Right ventricle myocardium inferior (tissue), 1 donor: ENCODE measurements at regions not wholly inside any gene's neighbourhood (a gene's known extent, or its start where the extent isn't known, plus 50 kb on each side); places are given as distances from the start of the nearest gene placed in this dataset.
"Not testable (repeated sequence)": the region's sequence is repeated elsewhere in the genome, so short reads cannot be mapped to it uniquely, and the experiment has no call there.

Experiments
- ATAC-seq: fragments of 200-7000 bp; cut with Tn5 transposase; one replicate; pipeline ENCODE4 v1.9.1; 2020; ENCODE audit warnings: mild to moderate bottlenecking, moderate library complexity
- DNase-seq: peaks from one replicate; pipeline ENCODE4 v3.0.0; 2021; ENCODE audit errors: missing footprints
- intact Hi-C: fragments of 100-400 bp; cut with DNase I; formaldehyde crosslinking; loops from one replicate; pipeline ENCODE4 v1.11.0; 2022
- donor health status: DM: no; HTN: yes; CAD: no; lungs with severe emphysema.

GRCh38 chr12:54721312-54721711 lies 73.1 kb upstream of the DCD start:
- ATAC-seq (no peak), DNase-seq (no peak)
- intact Hi-C loops: no loop called here

DNA sequence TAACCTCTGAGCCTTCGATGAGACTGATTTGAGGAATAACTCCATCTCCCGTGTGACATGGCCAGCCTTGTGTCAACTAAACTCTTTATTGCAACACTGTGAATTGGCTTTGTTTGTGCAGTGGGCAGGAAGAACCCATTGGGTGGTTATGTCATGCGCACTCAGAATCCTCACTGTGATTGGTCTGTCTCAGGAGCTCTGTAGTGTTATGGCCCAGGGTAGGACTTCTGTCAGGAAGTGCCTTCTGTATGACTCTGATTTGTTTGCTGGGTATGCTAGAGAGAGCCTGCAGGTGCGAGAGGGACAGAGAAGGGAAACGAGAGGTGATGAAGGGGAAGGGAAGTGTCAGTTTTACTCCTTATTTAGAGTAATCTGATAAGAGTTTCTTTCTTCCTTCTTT lies 71.5 kb upstream of the DCD start:
- no peak for DNase-seq
- ATAC-seq: no peak
- intact Hi-C loops: no loop called here

DNA sequence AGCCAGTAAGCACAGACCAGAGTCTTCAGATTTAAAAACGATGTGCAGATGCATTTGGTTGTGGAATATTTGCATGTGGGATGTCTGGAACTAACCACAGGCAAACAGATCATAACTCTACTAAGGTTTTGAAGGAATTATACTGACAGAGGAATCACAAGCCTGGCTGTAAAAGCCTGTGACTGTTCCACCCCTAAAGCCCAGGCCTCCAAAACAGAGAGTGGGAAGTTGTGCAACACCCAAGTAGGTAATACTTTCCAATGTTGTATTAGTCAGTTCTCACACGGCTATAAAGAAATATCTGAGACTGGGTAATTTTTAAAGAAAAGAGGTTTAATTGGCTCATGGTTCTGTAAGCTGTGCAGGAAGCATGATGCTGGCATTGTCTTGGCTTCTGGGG lies 68.1 kb upstream of the DCD start:
- no peak for ATAC-seq
- intact Hi-C loops: no loop called here
- DNase-seq: no peak

DNA sequence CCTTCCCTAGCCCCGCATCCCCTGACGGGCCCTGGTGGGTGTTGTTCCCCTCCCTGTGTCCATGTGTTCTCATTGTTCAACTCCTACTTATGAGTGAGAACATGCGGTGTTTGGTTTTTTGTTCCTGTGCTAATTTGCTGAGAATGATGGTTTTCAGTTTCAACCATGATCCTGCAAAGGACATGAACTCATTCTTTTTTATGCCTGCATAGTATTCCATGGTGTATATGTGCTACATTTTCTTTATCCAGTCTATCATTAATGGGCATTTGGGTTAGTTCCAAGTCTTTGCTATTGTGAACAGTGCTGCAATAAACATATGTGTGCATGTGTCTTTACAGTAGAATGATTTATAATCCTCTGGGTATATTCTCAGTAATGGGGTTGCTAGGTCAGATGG lies 65.7 kb upstream of the DCD start:
- DNase-seq, intact Hi-C loops, ATAC-seq: not testable (repeated sequence)

GRCh38 chr12:54711669-54712068 lies 63.5 kb upstream of the DCD start:
- intact Hi-C loops: no loop called here
- no peak for ATAC-seq

GRCh38 chr12:54708826-54709225 lies 60.7 kb upstream of the DCD start:
- DNase-seq (no peak), ATAC-seq (peak; percentile 8)
- intact Hi-C loops: no loop called here

More at GRCh38 chr12:54711669-54712068, 63.5 kb upstream of the DCD start:
- no peak for DNase-seq

GRCh38 chr12:54704202-54704601 lies 56.0 kb upstream of the DCD start:
- no peak for ATAC-seq
- DNase-seq: no peak
- intact Hi-C loops: loop anchor here (5.0 kb wide), 2 partner anchors 253 to 368 kb away; no protein-coding TSS in a partner anchor

GRCh38 chr12:54701940-54702592 lies 53.9 kb upstream of the DCD start:
- DNase-seq (no peak), ATAC-seq (no peak)
- intact Hi-C loops: loop anchor here (5.0 kb wide), 2 partner anchors 255 to 370 kb away; no protein-coding TSS in a partner anchor

DNA sequence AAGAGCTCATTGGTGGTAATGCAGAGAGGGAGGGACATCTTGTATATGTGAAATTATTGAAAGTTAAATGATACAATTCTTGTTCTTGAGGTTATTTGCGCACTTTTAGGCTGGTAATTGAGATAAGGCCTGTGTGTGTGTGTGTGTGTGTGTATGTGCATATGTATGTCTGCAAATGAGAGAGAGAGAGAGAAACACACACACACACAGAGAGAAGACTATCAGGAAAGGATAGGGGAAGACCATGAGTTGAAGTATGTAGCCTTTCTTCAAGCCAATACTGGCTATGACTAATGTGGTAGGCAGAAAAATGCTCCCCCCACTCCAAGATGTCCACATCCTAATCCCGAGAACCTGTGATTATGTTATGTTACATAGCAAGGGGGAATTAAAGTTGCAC lies 52.7 kb upstream of the DCD start:
- ATAC-seq: no peak
- DNase-seq: no peak
- intact Hi-C loops: loop anchor here (5.0 kb wide), 2 partner anchors 256 to 371 kb away; no protein-coding TSS in a partner anchor

- no peak for DNase-seq
- intact Hi-C loops: loop anchor here (5.0 kb wide), 2 partner anchors 257 to 372 kb away; no protein-coding TSS in a partner anchor
- ATAC-seq: no peak
These were observed 52.1 kb upstream of the DCD start for GRCh38 chr12:54700301-54700700.
